K562 (cell line): ENCODE measurements at regions not wholly inside any gene's neighbourhood (a gene's known extent, or its start where the extent isn't known, plus 50 kb on each side); places are given as distances from the start of the nearest gene placed in this dataset.

ENCODE experiments used
- CTCF ChIP-seq, 3 experiments: IDR thresholded peaks in 2 of 3; conservative IDR thresholded peaks in 1 of 3; 2 replicates each; pipeline ENCODE4 v1.5.1; 2011 to 2012; ENCODE audit warnings: low read length in 3 of 3, mild to moderate bottlenecking in 3 of 3, control low read depth in 2 of 3, improper control_type of control experiment in 1 of 3, inconsistent platforms in 1 of 3, low read depth in 1 of 3, mixed read lengths in 1 of 3, moderate library complexity in 1 of 3; ENCODE audit not compliant: insufficient read depth in 2 of 3
- FOXP4 ChIP-seq: sonication (generic); formaldehyde crosslinking; IDR thresholded peaks from 2 replicates; pipeline ENCODE4 v1.8.0; 2022; ENCODE audit warnings: mild to moderate bottlenecking, missing genetic modification reagents, borderline replicate concordance
- GABPA ChIP-seq: fragments of 200-800 bp; sonication (Bioruptor generic); conservative IDR thresholded peaks from 2 replicates; pipeline ENCODE4 v1.6.1; 2016; ENCODE audit warnings: low read depth, missing genetic modification characterization, missing compliant biosample characterization
- NBN ChIP-seq: fragments of 450-650 bp; IDR thresholded peaks from 2 replicates; pipeline ENCODE4 v1.6.1; 2016; ENCODE audit warnings: low read depth, mild to moderate bottlenecking
- POLR2AphosphoS2 ChIP-seq: IDR thresholded peaks from 2 replicates; pipeline ENCODE4 v1.6.1; 2012; ENCODE audit warnings: low read length, improper control_type of control experiment
- ZNF274 ChIP-seq: IDR thresholded peaks from 2 replicates; pipeline ENCODE4 v1.6.1; 2011; ENCODE audit warnings: low read depth, mild to moderate bottlenecking, low read length, moderate library complexity, borderline replicate concordance
- ZSCAN32 ChIP-seq: fragments of 450-650 bp; formaldehyde crosslinking; IDR thresholded peaks from 2 replicates; pipeline ENCODE4 v1.4.0; 2020; ENCODE audit warnings: mild to moderate bottlenecking, moderate library complexity

DNA sequence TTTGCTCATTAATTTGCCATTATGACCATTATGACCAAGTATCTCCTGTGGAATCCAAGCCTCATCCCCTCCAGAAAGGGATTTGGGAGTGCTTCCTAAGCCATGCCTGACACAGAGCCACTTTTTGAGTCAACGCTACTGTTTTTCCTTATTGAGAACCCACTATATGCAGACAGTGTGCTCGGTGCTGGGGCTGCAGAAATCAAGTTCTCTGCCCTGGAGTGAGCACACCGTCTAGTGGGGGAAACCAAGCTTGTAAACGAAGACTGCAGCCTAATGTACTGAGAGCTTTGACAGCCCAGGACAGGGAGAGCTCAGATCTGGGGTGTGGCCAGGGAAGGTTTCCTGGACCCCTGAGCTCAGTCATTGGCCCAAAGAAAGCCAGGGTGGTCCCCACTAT lies 111.0 kb downstream of the ENGASE start:
- no peak for TF ChIP-seq CTCF (IDR thresholded peaks at IDR 0.05 in 2 of 3, conservative IDR thresholded peaks at IDR 0.05 in 1 of 3; ENCODE audit: insufficient read depth in 2 of 3, low read depth in 1 of 3, low read length in 3 of 3)
- TF ChIP-seq ZNF274 = no peak
- no peak for TF ChIP-seq POLR2AphosphoS2
- TF ChIP-seq GABPA (tag) = no peak
- TF ChIP-seq FOXP4 (CRISPR knock-in tag) = no peak
- no peak for TF ChIP-seq ZSCAN32 (CRISPR knock-in tag)
- TF ChIP-seq NBN = no peak
